ENCODE measurements at regions not wholly inside any gene's neighbourhood (a gene's known extent, or its start where the extent isn't known, plus 50 kb on each side); places are given as distances from the start of the nearest gene placed in this dataset.

GRCh38 chr13:88369866-88370265 lies 698.7 kb downstream of the SLITRK5 start:
- TF ChIP-seq CTCF (conservative IDR thresholded peaks at IDR 0.05; ENCODE audit: low read depth, low read length) (no peak), EZH2 (IDR thresholded peaks at IDR 0.05; ENCODE audit: low read length, unreplicated experiment) (no peak), EZH2phosphoT487 (IDR thresholded peaks at IDR 0.05; ENCODE audit: borderline replicate concordance, low read length) (no peak)
